ENCODE measurements at regions not wholly inside any gene's neighbourhood (a gene's known extent, or its start where the extent isn't known, plus 50 kb on each side); places are given as distances from the start of the nearest gene placed in this dataset.
"Not testable (repeated sequence)": the region's sequence is repeated elsewhere in the genome, so short reads cannot be mapped to it uniquely, and the experiment has no call there.

- Histone ChIP-seq H3K27ac (no peak overlapping the region), H3K36me3 (no peaks in the 10 kb centered on the region), H3K4me1 (ENCODE audit: control insufficient read depth in 1 of 2, insufficient read depth in 1 of 2, low read depth in 1 of 2, low read length in 1 of 2) (no peaks in the 10 kb centered on the region), H3K4me3 (ENCODE audit: low read depth in 1 of 2, low read length in 1 of 2) (no peak overlapping the region), H3K9me3 (no peaks in the 10 kb centered on the region), H3K27me3 (peaks cover 9% of the 10 kb centered on the region)
- no peak for TF ChIP-seq CTCF (IDR thresholded peaks at IDR 0.05)
These were observed 74.7 kb downstream of the PTTG1 start for GRCh38 chr5:160496334-160496733.

GRCh38 chr5:160496784-160497183 lies 75.1 kb downstream of the PTTG1 start:
- Histone ChIP-seq H3K36me3 (no peaks in the 10 kb centered on the region), H3K4me1 (ENCODE audit: control insufficient read depth in 1 of 2, insufficient read depth in 1 of 2, low read depth in 1 of 2, low read length in 1 of 2) (no peaks in the 10 kb centered on the region), H3K9me3 (no peaks in the 10 kb centered on the region), H3K4me3 (ENCODE audit: low read depth in 1 of 2, low read length in 1 of 2) (no peak overlapping the region), H3K27ac (no peak overlapping the region), H3K27me3 (peaks cover 9% of the 10 kb centered on the region)
- TF ChIP-seq CTCF (IDR thresholded peaks at IDR 0.05), result no peak

- no peak overlapping the region for H3K27ac ChIP-seq
- no peak for TF ChIP-seq CTCF (IDR thresholded peaks at IDR 0.05)
- no peaks in the 10 kb centered on the region for H3K36me3 ChIP-seq
These were observed 76.2 kb downstream of the PTTG1 start for GRCh38 chr5:160497878-160498277.

GRCh38 chr5:160498441-160499043 lies 76.9 kb downstream of the PTTG1 start:
- not testable (repeated sequence) for H3K4me3 ChIP-seq (ENCODE audit: low read depth in 1 of 2, low read length in 1 of 2); H3K36me3 ChIP-seq; H3K4me1 ChIP-seq (ENCODE audit: control insufficient read depth in 1 of 2, insufficient read depth in 1 of 2, low read depth in 1 of 2, low read length in 1 of 2); H3K27me3 ChIP-seq; H3K9me3 ChIP-seq; H3K27ac ChIP-seq

More at GRCh38 chr5:160497878-160498277, 76.2 kb downstream of the PTTG1 start:
- Histone ChIP-seq H3K4me1 (ENCODE audit: control insufficient read depth in 1 of 2, insufficient read depth in 1 of 2, low read depth in 1 of 2, low read length in 1 of 2) (no peaks in the 10 kb centered on the region), H3K9me3 (no peaks in the 10 kb centered on the region), H3K4me3 (ENCODE audit: low read depth in 1 of 2, low read length in 1 of 2) (no peak overlapping the region), H3K27me3 (peaks cover 9% of the 10 kb centered on the region)

- TF ChIP-seq CTCF (IDR thresholded peaks at IDR 0.05), result no peak
- Histone ChIP-seq H3K27me3 (peaks cover 11% of the 10 kb centered on the region), H3K4me3 (ENCODE audit: low read depth in 1 of 2, low read length in 1 of 2) (no peak overlapping the region), H3K36me3 (no peaks in the 10 kb centered on the region), H3K27ac (no peak overlapping the region), H3K9me3 (no peaks in the 10 kb centered on the region), H3K4me1 (ENCODE audit: control insufficient read depth in 1 of 2, insufficient read depth in 1 of 2, low read depth in 1 of 2, low read length in 1 of 2) (no peaks in the 10 kb centered on the region)
These were observed 79.4 kb downstream of the PTTG1 start for GRCh38 chr5:160500786-160501779.

- Histone ChIP-seq H3K36me3 (no peaks in the 10 kb centered on the region), H3K4me1 (ENCODE audit: control insufficient read depth in 1 of 2, insufficient read depth in 1 of 2, low read depth in 1 of 2, low read length in 1 of 2) (no peaks in the 10 kb centered on the region), H3K4me3 (ENCODE audit: low read depth in 1 of 2, low read length in 1 of 2) (no peak overlapping the region), H3K27me3 (peaks cover 35% of the 10 kb centered on the region), H3K9me3 (no peaks in the 10 kb centered on the region), H3K27ac (no peak overlapping the region)
- TF ChIP-seq CTCF (IDR thresholded peaks at IDR 0.05), result no peak
These were observed 83.3 kb downstream of the PTTG1 start for GRCh38 chr5:160504906-160505305.
